Dermis microvascular lymphatic vessel endothelial cell (primary cell): ENCODE measurements at regions not wholly inside any gene's neighbourhood (a gene's known extent, or its start where the extent isn't known, plus 50 kb on each side); places are given as distances from the start of the nearest gene placed in this dataset.
"Not testable (repeated sequence)": the region's sequence is repeated elsewhere in the genome, so short reads cannot be mapped to it uniquely, and the experiment has no call there.

Source experiments
- DNase-seq, 2 donors: peaks; one replicate each; pipeline versions ENCODE4 v3.0.0 to v3.0.0-alpha.2; 2010; ENCODE audit warnings: low read depth in 2 of 2

DNA sequence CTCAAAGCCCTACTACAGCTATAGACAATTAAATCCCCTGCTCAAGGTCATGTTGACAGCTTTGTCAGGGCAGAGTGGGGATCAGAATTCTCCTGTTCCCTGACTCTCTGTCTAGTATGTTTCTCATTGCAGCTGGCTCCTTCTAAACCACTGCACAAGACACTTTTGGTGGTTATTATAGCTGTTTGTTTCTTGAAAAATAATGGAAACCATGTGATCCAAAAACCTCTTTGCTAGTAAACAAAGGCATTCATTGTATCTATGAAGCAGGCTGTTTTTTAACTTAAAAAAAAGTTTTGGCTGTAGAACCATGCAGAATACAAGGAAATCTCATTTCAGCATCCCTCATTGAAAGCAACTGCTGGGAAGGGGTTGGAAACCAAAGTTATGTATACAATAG lies 352.5 kb upstream of the EPHA4 start:
- DNase-seq: no peak

DNA sequence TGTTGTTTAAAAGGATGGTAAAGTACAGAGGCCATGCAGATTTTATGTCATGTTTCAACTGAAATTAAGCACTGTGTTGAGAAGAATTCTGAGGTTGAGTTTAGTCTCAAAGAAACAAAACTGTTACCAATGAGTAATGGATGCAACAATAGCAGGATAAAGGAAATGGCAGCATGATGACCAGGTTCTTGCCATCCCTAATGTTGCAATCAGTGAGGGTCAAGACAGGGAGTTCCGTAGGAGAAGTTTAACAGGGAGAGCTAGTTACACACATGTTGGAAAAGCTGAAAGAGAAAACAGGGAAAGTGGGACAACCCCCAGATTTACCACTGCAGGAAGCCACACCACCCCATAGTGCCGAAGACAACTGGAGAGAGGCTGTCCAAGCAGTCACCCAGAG lies 343.8 kb upstream of the EPHA4 start:
- no peak for DNase-seq

DNA sequence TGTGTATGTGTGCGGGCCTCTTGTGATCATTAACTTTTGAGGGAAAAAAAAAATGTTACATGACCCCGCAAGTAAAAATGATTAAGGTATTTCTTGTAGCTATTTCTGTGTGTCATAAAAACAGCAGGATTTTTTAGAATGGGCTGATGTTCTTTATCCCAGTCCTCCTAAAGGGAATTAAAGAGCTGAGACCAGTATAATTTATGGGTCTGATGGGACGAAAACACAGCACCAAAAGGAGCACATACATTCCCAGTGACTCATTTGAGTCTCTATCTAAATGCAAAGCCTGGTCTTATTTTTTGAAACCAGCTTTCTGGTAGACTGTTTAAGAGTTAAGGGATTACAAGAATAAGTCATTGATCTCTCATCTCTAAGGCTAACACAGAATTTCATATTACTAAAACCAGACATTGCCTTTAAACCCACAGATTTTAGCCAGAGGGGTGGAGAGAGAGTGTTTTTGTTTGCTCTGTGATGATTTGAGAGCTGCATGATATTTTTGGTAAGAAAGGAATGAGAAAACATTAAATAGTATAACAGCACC lies 342.3 kb upstream of the EPHA4 start:
- DNase-seq: no peak

DNA sequence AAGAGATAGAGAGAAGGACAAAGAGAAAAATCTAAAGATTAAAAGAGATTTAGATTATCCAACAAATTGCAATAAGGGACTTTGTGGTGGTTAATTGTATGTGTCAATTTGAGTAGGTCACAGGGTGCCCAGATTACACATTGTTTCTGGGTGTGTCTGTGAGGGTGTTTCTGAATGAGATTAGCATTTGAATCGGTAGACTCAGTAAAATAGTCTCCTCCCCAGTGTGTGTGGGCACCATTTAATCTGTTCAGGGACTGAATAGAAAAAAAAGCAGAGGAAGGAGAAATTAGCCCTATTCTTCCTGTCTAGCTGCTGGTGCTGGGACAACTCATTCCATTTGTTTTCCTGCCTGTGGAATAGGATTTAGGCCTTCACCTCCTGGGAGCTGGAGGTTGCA lies 339.8 kb upstream of the EPHA4 start:
- no peak for DNase-seq

DNA sequence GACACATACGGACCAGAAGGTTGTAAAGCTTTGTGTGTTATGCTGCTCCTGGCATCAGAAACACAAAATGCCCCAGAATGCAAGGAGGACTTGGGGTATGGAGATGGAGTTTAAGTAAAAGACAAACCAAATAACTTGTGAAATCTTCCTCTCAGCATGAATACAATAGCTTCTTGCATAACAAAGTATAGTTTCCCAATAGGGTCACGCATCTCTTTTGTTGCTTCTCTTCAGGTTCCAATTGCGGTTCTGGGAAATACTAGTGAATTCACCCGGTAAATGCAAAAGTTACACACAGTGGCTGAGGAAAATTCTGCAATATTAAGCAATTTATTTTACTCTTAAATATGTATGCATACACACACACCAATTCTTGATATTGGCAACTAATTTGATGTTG lies 339.2 kb upstream of the EPHA4 start:
- DNase-seq: no peak

DNA sequence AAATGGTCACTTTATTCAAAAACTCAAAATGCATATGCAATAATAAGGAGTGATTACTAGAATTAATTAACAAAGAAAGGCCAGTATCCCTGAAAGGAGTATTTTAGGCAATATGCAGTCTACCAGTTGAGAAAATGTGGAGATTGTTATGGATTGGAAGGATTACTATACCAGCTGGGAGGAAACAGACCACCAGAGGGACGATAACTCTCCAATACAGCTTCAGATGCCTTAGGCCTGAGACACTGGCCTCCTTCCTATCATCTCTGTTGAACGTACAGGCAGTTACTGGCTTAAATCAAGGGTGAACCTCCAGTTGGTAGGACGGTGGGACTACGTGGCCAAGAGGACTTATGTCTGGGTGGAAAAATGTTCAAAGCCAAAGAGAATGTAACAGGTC lies 336.4 kb upstream of the EPHA4 start:
- no peak for DNase-seq

DNA sequence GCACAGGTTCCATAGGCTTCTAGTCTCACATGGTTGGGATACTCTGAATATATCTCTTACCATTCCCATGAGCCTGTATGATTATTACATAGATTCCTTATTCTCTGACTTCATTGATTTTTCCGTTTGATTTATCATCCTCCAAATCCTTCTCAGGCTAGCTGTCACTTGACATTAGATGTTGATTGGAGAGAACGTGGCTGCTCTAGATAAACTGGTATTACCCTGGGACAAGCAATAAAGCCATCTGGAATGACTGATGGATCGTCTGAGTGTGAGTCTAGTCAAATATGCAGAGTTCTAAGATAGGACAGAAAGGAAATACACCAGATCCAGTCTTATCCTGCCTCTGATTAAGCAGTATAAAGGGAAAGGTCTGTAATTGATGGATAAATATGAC lies 325.6 kb upstream of the EPHA4 start:
- no peak for DNase-seq

DNA sequence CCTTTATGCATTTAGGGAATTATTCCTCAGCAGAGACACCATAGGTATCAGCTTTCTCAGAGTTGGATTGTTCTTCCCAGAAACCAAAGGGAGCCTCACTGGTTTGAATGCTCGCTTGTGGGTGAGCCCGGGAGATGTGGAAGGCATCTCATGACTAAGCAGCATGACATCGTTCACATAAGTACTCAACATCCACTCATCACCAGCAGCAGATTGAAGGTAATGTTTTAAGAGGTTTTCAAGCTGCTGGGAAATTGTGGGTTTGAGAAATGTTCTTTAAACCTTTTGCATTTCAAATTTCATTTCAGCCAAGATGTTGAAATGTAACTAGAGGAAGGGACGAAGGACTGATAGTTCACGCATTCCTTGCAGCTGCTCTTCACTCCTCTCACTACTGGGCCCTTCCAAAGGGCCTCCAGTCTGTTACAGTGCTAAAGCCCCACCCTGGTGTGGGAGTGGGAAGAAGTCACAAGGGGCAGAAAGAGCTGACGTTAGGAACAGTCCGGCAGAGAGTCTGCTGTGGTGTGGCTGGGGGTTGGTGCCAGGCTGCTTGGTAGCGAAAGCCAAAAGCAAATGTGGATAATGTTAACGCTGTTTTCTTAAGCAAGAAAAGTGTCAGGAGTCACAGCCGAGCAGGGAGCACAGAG lies 324.5 kb upstream of the EPHA4 start:
- DNase-seq: no peak

DNA sequence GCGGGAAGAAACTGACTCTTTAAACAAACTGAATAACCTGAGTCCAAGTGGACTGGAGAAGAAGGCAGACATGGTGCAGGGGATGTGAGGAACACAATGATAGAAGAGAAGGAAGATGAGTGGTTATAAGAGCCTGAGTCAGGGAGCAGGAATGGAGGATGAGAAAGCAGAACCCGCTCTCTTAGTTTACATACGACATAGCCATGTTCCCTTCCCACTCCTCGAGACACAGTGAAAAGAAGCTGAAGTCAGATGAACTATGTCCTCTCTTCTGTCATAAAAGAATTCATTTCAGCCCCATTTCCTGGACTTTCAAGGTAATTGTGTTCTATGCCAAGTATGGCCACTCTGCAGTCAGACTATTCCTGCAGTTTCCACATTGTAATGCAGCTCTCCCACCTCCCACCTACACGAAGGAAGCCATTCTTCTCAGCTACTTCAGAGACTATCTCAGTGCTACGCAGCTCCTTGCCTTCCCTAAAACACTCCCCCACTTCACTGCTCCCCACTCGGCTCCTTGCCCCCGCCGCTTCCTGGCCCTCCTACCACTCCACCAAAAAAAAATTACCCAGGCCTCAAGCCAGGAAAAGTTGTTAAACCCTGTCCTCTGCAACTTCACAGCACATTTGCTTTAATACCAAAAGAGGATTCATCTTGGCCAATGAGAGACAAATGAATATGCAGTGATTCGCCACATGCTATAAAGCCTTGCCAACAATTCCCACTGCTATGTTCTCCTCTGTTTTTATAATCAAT lies 323.4 kb upstream of the EPHA4 start:
- no peak for DNase-seq

DNA sequence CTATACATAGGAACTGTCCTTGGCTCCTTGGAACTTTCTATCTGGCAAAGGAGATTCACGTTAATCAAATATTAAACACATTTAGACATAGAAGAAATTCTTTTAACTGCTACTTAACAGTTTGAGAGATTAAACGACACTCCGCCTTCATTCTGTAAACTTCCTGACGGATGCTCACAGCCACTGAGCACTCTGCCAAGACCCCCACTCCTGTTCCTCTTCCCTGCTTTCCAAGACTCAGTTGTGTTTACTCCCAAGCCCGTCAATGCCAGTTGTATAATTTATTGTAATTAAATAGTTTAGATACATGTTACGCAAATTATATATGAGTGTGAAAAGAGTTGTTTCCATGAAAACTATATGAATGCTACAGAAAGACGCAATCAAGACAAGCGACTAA lies 321.4 kb upstream of the EPHA4 start:
- no peak for DNase-seq

DNA sequence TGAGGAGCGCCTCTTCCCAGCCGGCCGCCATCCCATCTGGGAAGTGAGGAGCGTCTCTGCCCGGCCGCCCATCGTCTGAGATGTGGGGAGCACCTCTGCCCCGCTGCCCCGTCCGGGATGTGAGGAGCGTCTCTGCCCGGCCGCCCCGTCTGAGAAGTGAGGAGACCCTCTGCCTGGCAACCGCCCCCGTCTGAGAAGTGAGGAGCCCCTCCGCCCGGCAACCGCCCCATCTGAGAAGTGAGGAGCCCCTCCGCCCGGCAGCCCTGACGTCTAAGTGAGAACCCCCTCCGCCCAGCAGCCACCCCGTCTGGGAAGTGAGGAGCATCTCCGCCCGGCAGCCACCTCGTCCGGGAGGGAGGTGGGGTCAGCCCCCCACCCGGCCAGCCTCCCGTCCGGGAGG lies 319.9 kb upstream of the EPHA4 start:
- not testable (repeated sequence) for DNase-seq

DNA sequence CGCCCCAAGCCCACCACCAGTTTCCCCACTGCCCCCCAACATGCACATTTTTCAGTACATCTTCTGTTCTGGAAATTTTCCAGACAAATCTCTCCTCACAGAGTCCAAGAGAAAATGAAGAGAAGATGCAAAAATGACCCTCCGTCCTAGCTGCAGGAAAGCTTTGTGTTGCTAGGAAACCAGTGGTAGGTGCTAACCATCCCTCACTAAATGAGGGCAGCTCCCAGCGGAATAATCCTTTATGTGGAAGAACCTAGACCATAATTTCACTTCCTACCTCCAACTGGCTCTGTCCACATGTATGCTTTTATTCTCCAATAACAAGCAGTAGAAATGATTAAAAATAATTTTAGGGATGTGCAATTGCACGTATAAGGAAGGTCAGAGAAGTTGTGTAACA lies 311.9 kb upstream of the EPHA4 start:
- DNase-seq: no peak

DNA sequence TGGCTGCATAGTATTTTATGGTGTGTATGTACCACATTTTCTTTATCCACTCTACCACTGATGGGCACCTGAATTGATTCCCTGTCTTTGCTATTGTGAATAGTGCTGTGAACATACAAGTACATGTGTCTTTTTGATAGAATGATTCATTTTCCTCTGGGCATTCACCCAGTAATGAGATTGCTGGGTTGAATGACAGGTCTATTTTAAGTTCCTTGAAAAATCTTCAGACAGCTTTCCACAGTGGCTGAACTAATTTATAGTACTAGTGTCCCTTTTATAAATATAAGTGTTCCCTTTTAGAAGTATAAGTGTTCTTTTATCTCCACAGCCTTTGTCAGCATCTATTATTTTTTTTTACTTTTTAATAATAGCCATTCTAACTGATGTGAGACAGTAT lies 303.9 kb upstream of the EPHA4 start:
- DNase-seq: no peak

DNA sequence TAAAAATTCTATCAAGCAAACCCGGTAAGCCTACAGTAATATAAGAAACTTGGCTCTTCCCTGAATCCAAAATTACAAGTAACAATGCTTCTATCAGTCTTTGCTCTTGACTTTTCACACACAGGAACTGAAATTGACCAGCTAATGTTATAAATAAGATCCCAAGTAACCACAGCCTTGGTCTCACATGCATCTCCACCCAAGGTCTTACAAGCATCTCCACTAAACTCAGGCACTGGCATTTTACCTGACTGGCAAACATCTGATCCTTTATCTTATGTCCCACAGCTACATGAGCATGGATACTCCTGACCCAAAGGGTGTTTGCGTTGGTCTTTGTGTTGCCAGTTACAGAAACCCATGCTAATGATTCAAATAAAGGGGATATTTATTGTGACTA lies 302.3 kb upstream of the EPHA4 start:
- no peak for DNase-seq

DNA sequence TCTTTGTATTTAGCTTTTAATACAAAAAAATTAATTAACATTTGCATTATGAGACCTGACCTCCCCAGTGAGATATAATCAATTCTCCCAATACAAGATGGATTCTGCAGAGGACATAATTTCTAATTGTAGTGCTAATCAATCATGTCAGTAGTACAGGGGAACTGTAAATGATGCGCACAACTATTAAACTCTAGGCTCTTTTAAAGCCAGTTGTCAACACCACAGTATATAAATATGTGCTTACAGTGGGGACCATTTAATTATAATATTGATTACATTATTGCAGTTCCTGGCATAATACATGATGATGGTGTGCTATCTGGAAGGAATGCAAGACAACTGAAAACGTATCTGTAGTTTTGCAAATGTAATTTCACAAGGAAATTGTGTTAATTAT lies 285.6 kb upstream of the EPHA4 start:
- no peak for DNase-seq

DNA sequence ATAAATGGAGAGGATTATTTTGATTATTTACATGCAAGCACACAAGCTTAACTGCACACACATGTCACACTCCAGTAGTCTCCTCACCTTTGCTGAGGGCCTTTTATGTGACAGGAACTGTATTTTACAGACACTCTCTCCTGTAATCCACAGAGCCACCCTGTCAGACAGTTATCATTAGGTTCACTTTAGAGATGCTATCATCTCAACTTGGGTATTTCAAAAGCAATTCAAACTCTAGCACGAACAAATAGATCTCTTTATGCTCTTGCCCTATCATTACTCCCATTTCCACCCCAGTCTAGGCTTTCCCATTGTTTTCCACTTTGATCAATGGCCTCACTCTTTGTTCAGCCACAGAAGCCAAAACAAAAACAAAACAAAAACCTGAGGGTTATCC lies 281.2 kb upstream of the EPHA4 start:
- no peak for DNase-seq

DNA sequence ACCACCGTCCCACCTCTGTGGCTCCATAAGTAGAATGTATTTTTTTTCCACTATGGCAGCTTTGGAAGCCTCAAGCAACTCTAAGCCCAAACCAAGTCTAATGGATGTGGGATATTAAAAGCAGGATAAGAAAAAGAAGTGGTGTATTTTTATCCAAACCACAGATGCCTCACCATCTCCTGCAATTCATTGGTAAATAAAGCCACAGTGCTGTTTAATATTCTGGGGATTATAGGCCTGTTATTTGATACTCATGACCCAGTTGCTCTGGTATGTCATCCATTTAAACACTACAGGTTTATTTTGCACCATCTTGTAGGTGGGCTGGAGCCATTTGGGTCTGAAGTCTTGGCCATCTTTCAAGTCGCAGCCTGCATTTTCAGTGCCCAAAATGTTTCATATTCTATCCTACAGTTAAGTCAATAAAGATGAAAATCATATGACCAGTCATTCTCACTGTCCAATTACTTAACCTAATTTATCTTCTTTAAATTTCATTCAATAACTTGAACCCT lies 279.5 kb upstream of the EPHA4 start:
- no peak for DNase-seq

DNA sequence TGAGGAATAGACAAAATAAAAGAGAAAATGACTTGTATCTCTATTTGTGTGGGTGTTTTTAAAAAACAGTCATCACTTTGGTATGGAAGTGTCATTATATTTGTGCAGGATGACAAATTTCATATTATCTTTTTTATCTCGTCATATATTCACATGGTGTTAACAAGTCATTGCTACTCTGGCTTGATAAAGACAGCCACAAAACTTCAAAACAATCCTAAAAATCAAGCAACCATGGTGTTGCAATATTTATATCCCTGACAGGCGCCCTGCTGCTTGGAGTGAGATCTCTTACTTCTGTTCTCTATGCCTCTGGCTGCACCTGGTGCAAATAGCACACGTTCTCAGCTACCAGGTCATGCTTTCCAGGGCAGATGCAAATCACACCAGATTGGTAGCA lies 278.0 kb upstream of the EPHA4 start:
- DNase-seq: no peak

DNA sequence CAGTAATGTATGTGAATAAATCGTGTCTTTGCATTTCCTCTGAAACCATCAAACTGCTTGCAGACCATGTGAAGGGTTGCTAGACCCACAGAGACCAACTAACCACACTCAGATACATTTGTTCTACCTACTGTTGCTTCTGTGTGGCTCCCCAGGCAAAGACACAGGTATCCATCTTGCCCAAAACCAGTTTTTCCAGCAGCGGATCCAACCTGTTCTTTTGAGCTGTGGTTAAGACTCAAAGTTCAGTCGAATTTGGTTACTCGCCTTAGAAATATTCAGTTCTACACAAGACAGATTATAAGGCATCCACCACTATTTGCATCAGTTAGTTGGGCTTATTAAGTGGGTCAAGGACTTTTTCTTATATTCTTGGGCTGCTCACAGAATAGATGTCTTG lies 276.2 kb upstream of the EPHA4 start:
- DNase-seq: no peak

DNA sequence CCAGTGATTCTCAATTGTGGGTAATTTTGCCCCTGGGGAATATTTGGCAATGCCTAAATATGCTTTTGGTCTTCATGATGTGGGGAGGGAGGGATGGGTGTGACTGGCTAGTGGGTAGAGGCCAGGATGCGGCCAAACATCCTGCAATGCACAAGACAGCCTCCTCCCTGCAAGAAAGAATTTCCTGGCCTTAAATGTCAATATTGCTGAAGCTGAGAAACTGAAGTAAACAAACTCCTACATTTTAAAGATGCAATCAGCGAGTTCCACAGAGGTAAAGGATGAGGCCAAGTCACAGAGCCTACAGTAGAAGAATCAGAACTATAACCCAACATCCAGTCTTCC lies 272.9 kb upstream of the EPHA4 start:
- no peak for DNase-seq

DNA sequence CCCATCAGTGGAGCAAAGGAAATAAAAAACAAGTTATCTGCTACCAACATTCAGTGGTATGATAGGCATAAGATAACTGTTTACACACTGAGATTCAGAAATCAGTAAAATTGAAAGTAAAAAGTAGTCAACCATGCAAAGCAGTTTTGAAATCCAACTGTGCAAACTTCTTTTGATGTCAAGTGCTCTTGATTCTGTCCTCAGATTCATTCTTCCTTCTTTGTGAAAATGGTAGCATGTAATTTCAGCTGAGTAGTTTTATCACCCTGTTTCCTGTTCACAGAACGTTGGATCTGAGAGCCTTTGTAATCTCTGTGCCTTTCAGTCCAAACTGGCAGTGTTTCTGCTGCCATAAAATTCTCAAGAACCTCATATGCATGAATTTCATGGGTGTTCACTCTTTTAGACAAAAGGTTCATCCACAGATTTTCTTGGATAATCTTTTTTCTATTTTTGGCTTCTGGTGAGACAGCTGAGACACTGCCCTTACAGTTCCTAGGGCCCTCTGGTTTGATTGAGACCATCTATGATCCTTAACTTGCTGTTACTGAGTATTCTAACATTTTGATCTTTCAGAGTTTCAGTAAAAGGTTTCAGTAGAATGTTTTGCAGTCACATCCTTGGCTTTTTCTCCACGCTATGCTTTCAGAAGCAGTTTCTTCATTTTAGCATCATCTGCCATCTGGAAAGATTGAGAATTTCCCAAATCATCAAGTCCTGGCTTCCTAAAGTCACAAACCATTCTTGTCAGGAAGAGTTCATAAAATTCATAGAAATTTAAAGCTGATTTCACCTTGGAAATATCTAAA lies 272.3 kb upstream of the EPHA4 start:
- DNase-seq: no peak

DNA sequence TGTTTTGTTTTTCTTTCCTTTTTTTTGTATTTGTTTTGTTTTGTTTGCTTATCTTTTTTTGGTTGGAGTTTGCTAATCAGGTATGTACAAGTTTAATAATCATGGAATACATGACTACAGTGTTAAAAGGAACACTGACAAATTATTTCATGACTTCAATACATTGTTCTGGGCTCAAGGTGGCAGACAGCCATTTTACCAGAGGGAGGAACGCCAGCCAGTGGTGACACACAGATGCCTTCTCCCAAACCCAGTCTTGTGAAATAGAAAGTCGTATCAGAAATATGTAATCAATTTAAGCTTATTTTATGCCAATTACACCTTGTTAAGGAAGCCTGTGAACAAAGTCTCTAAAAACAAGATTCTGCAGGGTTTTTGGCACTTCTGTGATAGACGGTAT lies 264.0 kb upstream of the EPHA4 start:
- no peak for DNase-seq
